ENCODE measurements at regions not wholly inside any gene's neighbourhood (a gene's known extent, or its start where the extent isn't known, plus 50 kb on each side); places are given as distances from the start of the nearest gene placed in this dataset.

DNA sequence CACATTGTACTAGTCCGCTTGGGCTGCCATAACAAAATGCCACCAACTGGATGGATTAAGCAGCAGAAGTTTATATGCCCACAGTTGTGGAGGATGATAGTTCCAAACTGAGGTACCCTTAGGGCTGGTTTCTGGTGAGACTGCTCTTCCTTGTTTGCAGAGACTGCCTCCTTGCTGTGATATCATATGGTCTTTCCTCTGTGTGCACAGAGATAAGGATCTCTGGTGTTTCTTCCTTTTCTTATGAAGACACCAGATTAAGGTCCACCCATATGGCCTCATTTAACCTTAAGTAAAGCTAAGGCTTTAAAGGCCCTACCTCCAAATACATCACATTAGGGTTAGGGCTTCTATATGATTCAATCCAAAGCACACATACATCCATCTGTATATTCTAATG is 738.2 kb upstream of the GCFC2 start:
- TF ChIP-seq MED1 (CRISPR knock-in tag; IDR thresholded peaks at IDR 0.05) (no peak), POLR2AphosphoS5 (IDR thresholded peaks at IDR 0.05; ENCODE audit: low read depth, low read length) (no peak), ONECUT2 (CRISPR knock-in tag; IDR thresholded peaks at IDR 0.05) (no peak), MBD4 (IDR thresholded peaks at IDR 0.05; ENCODE audit: borderline replicate concordance, low read length) (no peak), ATF3 (CRISPR knock-in tag; IDR thresholded peaks at IDR 0.05) (no peak), CTCF (CRISPR knock-in tag; IDR thresholded peaks at IDR 0.05) (no peak), THYN1 (CRISPR knock-in tag; IDR thresholded peaks at IDR 0.05; ENCODE audit: borderline replicate concordance, low read depth) (no peak), MAFK (conservative IDR thresholded peaks at IDR 0.05 in 1 of 2, IDR thresholded peaks at IDR 0.05 in 1 of 2; ENCODE audit: low read length in 2 of 2) (no peak), RAD21 (CRISPR knock-in tag; IDR thresholded peaks at IDR 0.05) (no peak), GABPA (IDR thresholded peaks at IDR 0.05; ENCODE audit: low read depth, low read length) (no peak), GABPA (CRISPR knock-in tag; IDR thresholded peaks at IDR 0.05; ENCODE audit: low read depth) (no peak), NFIC (IDR thresholded peaks at IDR 0.05; ENCODE audit: low read length) (no peak), MYNN (CRISPR knock-in tag; IDR thresholded peaks at IDR 0.05; ENCODE audit: low read depth) (no peak), TBP (CRISPR knock-in tag; IDR thresholded peaks at IDR 0.05) (no peak)
- TF ChIP-seq, protein P1, sequence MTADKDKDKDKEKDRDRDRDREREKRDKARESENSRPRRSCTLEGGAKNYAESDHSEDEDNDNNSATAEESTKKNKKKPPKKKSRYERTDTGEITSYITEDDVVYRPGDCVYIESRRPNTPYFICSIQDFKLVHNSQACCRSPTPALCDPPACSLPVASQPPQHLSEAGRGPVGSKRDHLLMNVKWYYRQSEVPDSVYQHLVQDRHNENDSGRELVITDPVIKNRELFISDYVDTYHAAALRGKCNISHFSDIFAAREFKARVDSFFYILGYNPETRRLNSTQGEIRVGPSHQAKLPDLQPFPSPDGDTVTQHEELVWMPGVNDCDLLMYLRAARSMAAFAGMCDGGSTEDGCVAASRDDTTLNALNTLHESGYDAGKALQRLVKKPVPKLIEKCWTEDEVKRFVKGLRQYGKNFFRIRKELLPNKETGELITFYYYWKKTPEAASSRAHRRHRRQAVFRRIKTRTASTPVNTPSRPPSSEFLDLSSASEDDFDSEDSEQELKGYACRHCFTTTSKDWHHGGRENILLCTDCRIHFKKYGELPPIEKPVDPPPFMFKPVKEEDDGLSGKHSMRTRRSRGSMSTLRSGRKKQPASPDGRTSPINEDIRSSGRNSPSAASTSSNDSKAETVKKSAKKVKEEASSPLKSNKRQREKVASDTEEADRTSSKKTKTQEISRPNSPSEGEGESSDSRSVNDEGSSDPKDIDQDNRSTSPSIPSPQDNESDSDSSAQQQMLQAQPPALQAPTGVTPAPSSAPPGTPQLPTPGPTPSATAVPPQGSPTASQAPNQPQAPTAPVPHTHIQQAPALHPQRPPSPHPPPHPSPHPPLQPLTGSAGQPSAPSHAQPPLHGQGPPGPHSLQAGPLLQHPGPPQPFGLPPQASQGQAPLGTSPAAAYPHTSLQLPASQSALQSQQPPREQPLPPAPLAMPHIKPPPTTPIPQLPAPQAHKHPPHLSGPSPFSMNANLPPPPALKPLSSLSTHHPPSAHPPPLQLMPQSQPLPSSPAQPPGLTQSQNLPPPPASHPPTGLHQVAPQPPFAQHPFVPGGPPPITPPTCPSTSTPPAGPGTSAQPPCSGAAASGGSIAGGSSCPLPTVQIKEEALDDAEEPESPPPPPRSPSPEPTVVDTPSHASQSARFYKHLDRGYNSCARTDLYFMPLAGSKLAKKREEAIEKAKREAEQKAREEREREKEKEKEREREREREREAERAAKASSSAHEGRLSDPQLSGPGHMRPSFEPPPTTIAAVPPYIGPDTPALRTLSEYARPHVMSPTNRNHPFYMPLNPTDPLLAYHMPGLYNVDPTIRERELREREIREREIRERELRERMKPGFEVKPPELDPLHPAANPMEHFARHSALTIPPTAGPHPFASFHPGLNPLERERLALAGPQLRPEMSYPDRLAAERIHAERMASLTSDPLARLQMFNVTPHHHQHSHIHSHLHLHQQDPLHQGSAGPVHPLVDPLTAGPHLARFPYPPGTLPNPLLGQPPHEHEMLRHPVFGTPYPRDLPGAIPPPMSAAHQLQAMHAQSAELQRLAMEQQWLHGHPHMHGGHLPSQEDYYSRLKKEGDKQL (CRISPR knock-in tag; IDR thresholded peaks at IDR 0.05; ENCODE audit: low read depth): no peak
